ENCODE measurements at regions not wholly inside any gene's neighbourhood (a gene's known extent, or its start where the extent isn't known, plus 50 kb on each side); places are given as distances from the start of the nearest gene placed in this dataset.
A peak's percentile ranks its signal among the peaks of the same experiment; 100 is the strongest.

DNA sequence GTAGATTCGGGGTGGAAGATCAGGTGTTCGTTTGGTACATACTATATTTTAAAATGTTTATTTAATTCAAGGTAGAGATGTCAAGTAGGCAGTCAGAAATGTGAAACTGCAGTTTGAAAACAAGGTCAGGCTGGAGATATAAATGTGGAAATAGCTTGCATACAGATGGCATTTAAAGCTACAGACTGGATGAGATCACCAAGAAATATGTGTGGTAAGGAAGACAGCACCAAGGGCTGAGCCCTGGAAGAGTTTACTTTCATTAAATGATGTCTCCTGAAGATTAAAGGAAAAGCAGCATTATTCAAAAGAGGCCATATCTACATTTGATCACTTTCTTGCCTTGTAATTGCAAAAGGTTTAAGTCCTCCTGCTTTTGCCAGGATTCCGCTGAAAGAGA, 271.3 kb downstream of the PTBP2 start:
- no peak for DNase-seq (ENCODE audit: low spot score)
- FAIRE-seq = no peak

GRCh38 chr1:96995351-96995750, 273.8 kb downstream of the PTBP2 start:
- FAIRE-seq (no peak), DNase-seq (ENCODE audit: low spot score) (no peak)

DNA sequence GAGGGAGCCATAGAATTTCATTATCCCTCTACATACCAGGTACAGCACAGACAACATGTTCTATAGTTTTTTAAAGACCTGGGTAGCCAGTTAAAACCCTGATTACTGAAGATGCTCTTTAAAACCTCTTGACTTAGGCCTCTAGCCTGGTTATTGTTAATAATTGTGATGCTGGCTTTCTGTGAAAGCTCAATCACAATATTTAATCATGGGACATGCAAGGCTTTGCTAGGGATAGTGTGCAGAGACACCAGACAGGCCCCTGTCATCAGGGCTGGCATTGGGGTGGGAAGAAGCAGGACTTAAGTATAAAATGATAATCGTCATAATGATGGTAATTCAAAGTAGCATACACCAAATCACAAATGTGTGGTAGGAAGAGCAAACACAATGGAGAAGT, 274.4 kb downstream of the PTBP2 start:
- DNase-seq (ENCODE audit: low spot score) = no peak
- no peak for FAIRE-seq

DNA sequence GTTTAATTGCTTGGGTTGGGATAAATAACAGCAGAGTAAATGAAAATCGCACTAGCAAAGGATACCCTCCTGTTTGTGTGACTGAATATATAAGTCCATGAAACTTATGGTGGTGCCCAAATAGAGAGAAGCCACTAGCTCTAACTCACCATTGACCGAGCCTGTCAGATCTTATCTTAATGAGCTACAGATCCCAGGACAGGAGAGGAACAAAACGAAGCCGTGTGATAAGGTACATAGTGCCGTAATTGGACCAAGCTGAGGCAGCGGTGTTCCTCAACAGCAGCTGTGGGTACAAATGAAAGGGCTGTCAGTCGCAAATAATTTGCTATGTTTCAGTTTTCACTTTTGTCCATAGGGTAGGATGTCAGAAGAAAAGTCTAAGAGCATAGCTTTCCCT, 276.1 kb downstream of the PTBP2 start:
- DNase-seq (ENCODE audit: low spot score) (no peak), FAIRE-seq (no peak)

DNA sequence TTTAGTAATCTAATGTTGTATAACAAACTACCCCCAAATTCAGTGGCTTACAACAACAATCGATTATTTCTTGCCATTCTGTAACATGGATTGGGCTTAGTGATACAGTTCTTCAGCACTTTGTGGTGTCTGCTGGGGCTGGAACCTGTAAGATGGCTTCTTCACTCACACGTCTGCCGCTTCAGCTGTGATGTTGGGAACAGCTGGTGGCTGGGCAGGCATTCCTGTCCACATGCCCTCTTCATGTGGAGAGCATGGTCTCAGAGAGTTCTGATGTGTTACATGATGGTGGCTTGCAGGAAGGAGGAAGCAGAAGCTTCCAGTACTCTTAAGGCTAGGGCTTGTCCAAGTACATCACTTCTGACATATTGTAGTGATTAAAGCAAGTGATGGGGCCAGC, 276.9 kb downstream of the PTBP2 start:
- DNase-seq (ENCODE audit: low spot score) = no peak
- FAIRE-seq = no peak

DNA sequence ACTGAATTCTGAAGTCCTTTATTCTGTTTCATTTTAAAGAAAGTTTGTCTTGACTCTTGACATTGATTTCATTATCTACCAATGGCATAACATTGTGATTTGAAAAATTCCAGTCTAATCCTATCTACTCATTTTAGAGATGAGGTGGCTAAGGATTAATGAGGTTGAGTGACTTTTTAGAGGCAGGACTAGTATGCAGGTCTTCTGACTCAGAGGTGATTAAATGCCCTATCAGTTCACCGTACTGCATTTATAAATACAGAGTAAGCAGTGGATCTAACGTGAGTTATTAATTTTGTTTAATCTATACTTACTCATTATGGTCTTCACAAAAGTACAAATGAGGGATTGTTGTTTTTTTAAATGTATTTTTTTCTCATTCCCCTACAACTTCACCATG, 277.6 kb downstream of the PTBP2 start:
- DNase-seq (ENCODE audit: low spot score) (peak; percentile 34), FAIRE-seq (peak; percentile 10)

DNA sequence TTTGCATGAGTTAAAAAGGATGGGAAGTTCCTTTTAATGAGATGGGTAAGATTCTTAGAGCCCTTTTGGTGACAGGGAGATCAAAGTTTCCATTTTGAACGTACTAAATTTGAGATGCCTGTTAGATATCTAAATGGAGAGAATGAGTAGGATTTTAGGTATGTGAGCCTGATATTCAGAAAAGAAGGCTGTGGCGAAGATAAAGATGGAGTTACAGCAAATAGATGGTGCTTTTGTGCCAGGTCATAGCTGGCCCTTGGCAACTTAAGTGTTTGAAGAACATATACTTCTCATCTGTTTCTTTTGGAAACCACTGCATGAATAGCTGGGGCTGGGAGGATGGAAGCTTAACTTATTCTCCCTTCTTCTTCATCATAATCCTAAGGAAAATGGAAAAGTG, 282.5 kb downstream of the PTBP2 start:
- no peak for FAIRE-seq
- DNase-seq (ENCODE audit: low spot score) = no peak

DNA sequence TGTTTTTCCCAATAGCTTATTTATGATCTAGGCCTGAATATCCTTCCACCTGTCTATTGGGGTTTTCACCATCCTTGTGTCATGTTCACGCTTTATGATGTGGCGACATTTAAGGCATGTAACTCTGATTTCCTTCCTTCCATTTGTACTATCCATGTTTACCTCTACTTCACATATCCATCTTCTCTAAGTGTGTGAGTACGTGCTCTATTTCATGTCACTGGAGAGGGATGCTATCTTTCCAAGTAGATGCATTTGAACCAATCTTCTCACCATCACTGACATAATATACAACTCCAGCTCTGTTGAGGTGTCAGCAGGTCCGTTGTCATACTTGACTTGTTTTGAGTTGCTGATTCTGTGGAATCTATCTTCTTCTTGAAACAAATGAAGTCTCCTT, 283.2 kb downstream of the PTBP2 start:
- no peak for DNase-seq (ENCODE audit: low spot score)
- FAIRE-seq = no peak

DNA sequence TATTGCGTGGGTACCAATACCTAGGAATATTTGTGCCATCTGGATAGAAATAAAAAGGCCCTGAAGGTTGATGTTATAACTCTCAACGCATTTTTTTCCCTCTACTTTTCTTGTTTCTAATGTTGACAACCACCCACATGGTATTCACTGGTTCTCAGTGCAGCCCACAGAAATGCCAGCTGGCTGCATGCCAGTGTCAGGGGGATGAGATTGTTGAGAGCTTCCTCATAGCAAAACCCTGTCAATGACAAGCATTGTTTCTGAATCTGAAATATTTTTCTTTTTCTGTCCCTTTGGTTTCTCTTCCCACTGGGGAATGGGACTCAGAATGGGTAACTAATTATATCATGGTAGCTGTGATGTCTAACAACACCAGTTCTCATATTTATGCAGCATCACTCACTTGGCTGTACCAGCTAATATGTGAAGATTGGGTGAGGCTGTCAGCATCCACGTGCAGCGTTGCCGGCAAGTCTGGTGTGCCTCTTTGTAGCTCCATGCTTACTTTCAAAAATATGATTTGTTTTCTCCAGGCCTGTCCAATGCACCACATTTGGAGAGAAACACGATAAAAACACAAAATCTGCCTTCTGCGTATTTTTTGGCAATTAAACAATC, 284.6 kb downstream of the PTBP2 start:
- FAIRE-seq (no peak), DNase-seq (ENCODE audit: low spot score) (peak; percentile 54)

DNA sequence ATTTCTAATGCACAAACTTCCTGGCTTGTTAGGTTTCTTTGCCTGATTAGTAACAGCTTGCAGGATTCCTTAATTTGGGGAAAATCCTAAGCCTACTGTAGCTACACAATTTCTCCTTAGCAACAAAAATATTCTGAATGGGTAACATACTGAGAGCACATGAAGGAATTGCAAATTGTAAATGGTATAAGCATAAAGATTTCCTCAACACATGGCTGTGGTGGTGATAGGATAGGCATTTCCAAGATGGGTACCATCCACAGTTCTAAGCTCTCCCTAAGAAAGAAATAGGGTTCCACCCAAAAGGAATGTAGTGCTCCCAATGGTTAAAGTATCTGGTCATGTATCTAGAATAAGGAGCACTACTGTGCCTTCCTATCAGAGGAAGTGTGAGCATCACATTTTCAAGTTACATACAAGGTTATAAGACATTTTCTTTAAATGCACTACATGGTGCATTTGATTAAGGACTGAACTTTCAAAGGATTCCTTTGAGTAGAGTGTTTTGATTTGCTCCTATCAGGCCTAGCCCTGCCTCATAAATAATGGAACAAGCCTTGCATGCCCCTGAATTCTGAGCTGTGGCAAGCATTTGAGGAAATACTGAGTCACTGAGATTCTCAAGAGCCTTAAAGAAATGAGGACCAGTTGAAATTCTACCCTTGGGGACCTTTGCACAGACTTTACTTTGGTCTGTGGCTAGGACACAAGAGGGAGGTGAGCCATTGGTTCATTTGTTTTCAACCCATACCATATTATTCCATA, 286.4 kb downstream of the PTBP2 start:
- DNase-seq (ENCODE audit: low spot score) = no peak
- no peak for FAIRE-seq

DNA sequence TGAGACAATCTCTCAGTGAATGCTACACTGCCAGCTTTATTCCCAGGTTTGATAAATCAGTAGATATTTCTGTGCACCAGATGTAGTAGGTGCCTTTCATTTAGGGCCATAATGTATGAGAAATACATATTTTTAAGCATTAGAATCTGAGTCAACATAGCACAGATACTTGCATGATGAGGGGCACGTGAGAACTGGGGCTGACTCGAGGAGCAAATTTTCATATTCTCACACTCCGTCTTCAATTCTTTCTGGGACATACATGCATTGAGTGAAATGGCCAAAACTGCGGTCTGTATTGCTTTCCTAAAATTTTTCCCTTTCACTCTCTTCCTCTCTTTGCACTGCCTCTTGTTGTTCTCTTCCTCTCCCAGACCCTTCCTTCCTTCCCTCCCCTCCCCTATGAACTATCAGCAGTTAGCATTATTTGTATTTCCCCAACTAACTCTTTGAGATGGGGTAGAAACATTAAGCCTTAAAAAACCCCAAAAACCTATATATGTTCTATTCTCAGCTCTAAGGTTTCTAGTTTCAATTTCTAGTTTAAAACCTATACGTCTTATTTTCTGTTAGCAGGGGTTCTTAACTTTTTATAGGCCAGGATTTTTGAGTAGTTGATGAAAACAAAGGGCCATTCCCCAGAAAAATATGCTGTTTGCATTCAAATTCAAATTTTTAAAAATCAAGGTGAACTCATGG, 289.1 kb downstream of the PTBP2 start:
- no peak for DNase-seq (ENCODE audit: low spot score)
- FAIRE-seq = no peak

- FAIRE-seq (no peak), DNase-seq (ENCODE audit: low spot score) (no peak)
Observed at GRCh38 chr1:97013136-97013535, 291.6 kb downstream of the PTBP2 start.

- FAIRE-seq (no peak), DNase-seq (ENCODE audit: low spot score) (no peak)
Observed at GRCh38 chr1:97013941-97014340, 292.4 kb downstream of the PTBP2 start.

GRCh38 chr1:97014426-97014825, 292.8 kb downstream of the PTBP2 start:
- DNase-seq (ENCODE audit: low spot score) (no peak), FAIRE-seq (no peak)

DNA sequence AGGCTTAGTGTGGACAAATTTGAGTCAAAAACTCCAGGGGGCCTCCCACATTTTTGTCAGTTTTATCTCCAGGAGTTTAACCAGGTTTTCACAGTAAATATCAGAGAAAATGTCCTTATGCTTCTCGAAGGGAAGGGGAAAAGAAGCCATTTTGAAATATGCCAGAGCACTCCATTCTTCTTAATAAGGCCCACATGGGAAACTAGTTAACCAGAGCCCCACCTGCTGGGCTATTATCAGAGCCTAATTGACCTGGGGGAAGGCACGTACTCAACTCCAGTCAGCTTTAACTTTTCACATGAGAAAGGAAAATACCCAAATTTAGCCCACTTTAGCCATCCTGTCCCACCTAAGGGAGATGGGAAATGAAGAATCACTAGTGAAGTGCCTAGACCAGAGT, 296.3 kb downstream of the PTBP2 start:
- FAIRE-seq (no peak), DNase-seq (ENCODE audit: low spot score) (no peak)
